ENCODE measurements at regions not wholly inside any gene's neighbourhood (a gene's known extent, or its start where the extent isn't known, plus 50 kb on each side); places are given as distances from the start of the nearest gene placed in this dataset.

DNA sequence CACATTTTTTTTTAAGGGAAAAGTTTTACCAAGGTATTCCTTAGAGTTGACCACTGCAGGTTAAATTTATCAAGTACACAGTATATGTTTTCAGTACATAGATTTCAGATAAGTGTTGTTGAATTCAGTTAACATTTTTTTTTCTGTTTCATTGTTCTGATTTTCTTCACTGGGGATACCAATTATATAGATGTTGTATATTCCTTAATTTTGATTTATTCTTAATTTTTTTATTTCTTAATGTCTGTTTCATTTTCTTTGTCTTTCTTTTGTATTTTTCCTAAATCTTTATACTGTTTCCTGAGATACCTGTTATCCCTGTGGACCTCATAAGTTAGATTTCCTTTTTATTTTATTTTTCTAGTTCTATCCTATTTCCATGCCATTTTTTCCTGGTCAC is 234.8 kb downstream of the TTC6 start (continued):
- TF ChIP-seq, protein P1, sequence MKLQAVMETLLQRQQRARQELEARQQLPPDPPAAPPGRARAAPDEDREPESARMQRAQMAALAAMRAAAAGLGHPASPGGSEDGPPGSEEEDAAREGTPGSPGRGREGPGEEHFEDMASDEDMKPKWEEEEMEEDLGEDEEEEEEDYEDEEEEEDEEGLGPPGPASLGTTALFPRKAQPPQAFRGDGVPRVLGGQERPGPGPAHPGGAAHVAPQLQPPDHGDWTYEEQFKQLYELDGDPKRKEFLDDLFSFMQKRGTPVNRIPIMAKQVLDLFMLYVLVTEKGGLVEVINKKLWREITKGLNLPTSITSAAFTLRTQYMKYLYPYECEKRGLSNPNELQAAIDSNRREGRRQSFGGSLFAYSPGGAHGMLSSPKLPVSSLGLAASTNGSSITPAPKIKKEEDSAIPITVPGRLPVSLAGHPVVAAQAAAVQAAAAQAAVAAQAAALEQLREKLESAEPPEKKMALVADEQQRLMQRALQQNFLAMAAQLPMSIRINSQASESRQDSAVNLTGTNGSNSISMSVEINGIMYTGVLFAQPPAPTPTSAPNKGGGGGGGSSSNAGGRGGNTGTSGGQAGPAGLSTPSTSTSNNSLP (IDR thresholded peaks at IDR 0.05; ENCODE audit: low read depth, low read length): no peak
- TF ChIP-seq HNRNPH1 (optimal IDR thresholded peaks at IDR 0.05; ENCODE audit: low read depth, low read length) (no peak), LCORL (IDR thresholded peaks at IDR 0.05) (0 out of 2 replicates have a peak, but pooled peaks have one; percentile 13), LCORL (CRISPR knock-in tag; IDR thresholded peaks at IDR 0.05) (no peak)

DNA sequence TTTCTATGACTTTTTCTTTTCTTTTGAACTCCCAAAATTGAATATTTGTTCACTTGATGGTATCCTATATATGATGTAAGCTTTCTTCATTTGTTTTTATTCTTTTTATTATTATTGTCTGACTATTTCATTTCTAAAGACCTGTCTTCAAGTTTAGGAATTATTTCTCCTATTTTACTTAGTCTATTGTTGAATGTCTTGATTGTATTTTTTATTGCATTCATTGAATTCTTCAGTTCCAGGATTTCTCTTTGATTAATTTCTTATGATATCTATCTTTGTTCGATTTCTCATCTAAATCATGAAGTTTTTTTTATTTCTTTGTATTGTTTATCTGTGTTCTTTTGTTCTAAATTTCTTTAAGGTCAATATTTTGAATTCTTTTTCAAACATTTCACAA is 238.8 kb downstream of the TTC6 start:
- H3K4me3 ChIP-seq (replicated peaks in 1 of 3; ENCODE audit: insufficient read depth in 1 of 3, low read depth in 2 of 3, low read length in 3 of 3): no peak overlapping the region
- H3K9me3 ChIP-seq (ENCODE audit: low read length): peaks cover 51% of the 10 kb centered on the region
- in situ Hi-C loops (cut with HindIII; ENCODE audit: extremely low pct_ligation_motif_present, low pct_unique_long_range_greater_than_20kb) (loop anchor here (25.0 kb wide), 1 partner anchor 1972 kb away; no protein-coding TSS in a partner anchor), intact Hi-C loops (cut with micrococcal nuclease; ENCODE audit: unreplicated experiment) (no loop called here)
- ChIA-PET POLR2A (no interaction called here), CTCF (ENCODE audit: low intra/inter-chr PET ratio, low total read pairs) (no interaction called here)
- no peak overlapping the region for H2AFZ ChIP-seq (ENCODE audit: low read length)
- H3K9ac ChIP-seq (ENCODE audit: insufficient read depth, low read depth, low read length): no peak overlapping the region
- no peaks in the 10 kb centered on the region for H3K79me2 ChIP-seq (ENCODE audit: insufficient read depth, low read length)
- no peak for DNase-seq (ENCODE audit: low spot score)
- H4K20me1 ChIP-seq (ENCODE audit: insufficient read depth, low read length): no peaks in the 10 kb centered on the region
- H3K27ac ChIP-seq (ENCODE audit: extremely low read length, insufficient read depth, low read length): no peak overlapping the region
- no peaks in the 10 kb centered on the region for H3K36me3 ChIP-seq (replicated peaks in 1 of 2; ENCODE audit: control insufficient read depth in 1 of 2, insufficient read depth in 2 of 2, low read length in 2 of 2)
- ATAC-seq: no peak
- H3K4me2 ChIP-seq (ENCODE audit: low read depth, low read length): no peak overlapping the region
- H3K4me1 ChIP-seq (ENCODE audit: insufficient read depth, low read length): no peaks in the 10 kb centered on the region
- H3K27me3 ChIP-seq (ENCODE audit: control insufficient read depth in 1 of 2, insufficient read depth in 2 of 2, low read length in 2 of 2): no peaks in the 10 kb centered on the region
- 46% methylated on average over 1 of the region's 1 CpG for WGBS (ENCODE audit: low lambda C conversion rate)
- no TSS peak for BruUV-seq (replicated peaks)
- no peak for FAIRE-seq
- TF ChIP-seq, protein P2, sequence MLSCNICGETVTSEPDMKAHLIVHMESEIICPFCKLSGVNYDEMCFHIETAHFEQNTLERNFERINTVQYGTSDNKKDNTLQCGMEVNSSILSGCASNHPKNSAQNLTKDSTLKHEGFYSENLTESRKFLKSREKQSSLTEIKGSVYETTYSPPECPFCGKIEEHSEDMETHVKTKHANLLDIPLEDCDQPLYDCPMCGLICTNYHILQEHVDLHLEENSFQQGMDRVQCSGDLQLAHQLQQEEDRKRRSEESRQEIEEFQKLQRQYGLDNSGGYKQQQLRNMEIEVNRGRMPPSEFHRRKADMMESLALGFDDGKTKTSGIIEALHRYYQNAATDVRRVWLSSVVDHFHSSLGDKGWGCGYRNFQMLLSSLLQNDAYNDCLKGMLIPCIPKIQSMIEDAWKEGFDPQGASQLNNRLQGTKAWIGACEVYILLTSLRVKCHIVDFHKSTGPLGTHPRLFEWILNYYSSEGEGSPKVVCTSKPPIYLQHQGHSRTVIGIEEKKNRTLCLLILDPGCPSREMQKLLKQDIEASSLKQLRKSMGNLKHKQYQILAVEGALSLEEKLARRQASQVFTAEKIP (CRISPR knock-in tag; IDR thresholded peaks at IDR 0.05; ENCODE audit: borderline replicate concordance): no peak
- TF ChIP-seq, protein P3, sequence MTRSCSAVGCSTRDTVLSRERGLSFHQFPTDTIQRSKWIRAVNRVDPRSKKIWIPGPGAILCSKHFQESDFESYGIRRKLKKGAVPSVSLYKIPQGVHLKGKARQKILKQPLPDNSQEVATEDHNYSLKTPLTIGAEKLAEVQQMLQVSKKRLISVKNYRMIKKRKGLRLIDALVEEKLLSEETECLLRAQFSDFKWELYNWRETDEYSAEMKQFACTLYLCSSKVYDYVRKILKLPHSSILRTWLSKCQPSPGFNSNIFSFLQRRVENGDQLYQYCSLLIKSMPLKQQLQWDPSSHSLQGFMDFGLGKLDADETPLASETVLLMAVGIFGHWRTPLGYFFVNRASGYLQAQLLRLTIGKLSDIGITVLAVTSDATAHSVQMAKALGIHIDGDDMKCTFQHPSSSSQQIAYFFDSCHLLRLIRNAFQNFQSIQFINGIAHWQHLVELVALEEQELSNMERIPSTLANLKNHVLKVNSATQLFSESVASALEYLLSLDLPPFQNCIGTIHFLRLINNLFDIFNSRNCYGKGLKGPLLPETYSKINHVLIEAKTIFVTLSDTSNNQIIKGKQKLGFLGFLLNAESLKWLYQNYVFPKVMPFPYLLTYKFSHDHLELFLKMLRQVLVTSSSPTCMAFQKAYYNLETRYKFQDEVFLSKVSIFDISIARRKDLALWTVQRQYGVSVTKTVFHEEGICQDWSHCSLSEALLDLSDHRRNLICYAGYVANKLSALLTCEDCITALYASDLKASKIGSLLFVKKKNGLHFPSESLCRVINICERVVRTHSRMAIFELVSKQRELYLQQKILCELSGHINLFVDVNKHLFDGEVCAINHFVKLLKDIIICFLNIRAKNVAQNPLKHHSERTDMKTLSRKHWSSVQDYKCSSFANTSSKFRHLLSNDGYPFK (CRISPR knock-in tag; IDR thresholded peaks at IDR 0.05; ENCODE audit: borderline replicate concordance): no peak
- TF ChIP-seq ZNF766 (CRISPR knock-in tag; IDR thresholded peaks at IDR 0.05; ENCODE audit: borderline replicate concordance) (no peak), ONECUT2 (CRISPR knock-in tag; IDR thresholded peaks at IDR 0.05) (no peak), ATF7 (IDR thresholded peaks at IDR 0.05) (0 out of 2 replicates have a peak, but pooled peaks have one; percentile 6), ATF7 (CRISPR knock-in tag; IDR thresholded peaks at IDR 0.05) (no peak), NFKBIZ (CRISPR knock-in tag; IDR thresholded peaks at IDR 0.05) (no peak), GLI4 (CRISPR knock-in tag; IDR thresholded peaks at IDR 0.05; ENCODE audit: borderline replicate concordance) (no peak), REPIN1 (CRISPR knock-in tag; IDR thresholded peaks at IDR 0.05; ENCODE audit: borderline replicate concordance, low read depth) (no peak), TAF15 (IDR thresholded peaks at IDR 0.05; ENCODE audit: low read depth, low read length, poor library complexity, severe bottlenecking) (no peak), MED13 (CRISPR knock-in tag; IDR thresholded peaks at IDR 0.05) (no peak), ZNF367 (CRISPR knock-in tag; IDR thresholded peaks at IDR 0.05; ENCODE audit: borderline replicate concordance) (no peak), RAD51 (IDR thresholded peaks at IDR 0.05; ENCODE audit: borderline replicate concordance) (no peak), IRX3 (CRISPR knock-in tag; IDR thresholded peaks at IDR 0.05; ENCODE audit: borderline replicate concordance, low read depth) (no peak), ZNF160 (CRISPR knock-in tag; IDR thresholded peaks at IDR 0.05) (0 out of 2 replicates have a peak, but pooled peaks have one; percentile 74)
